CD1c-positive myeloid dendritic cell (primary cell): ENCODE measurements at regions not wholly inside any gene's neighbourhood (a gene's known extent, or its start where the extent isn't known, plus 50 kb on each side); places are given as distances from the start of the nearest gene placed in this dataset.

Source experiments
- DNase-seq: peaks from one replicate; pipeline ENCODE4 v3.0.0-alpha.2; 2016; ENCODE audit errors: extremely low spot score

- DNase-seq: no peak
These were observed 84.6 kb downstream of the MYEOV start for GRCh38 chr11:69378303-69379141.

GRCh38 chr11:69380451-69380901 lies 86.5 kb downstream of the MYEOV start:
- DNase-seq: no peak

GRCh38 chr11:69380921-69381581 lies 87.1 kb downstream of the MYEOV start:
- DNase-seq: no peak

- DNase-seq: no peak
These were observed 87.8 kb downstream of the MYEOV start for GRCh38 chr11:69381681-69382130.

- peak; percentile 29 for DNase-seq
These were observed 88.5 kb downstream of the MYEOV start for GRCh38 chr11:69382131-69383128.

- no peak for DNase-seq
These were observed 89.7 kb downstream of the MYEOV start for GRCh38 chr11:69383372-69384250.

- no peak for DNase-seq
These were observed 90.5 kb downstream of the MYEOV start for GRCh38 chr11:69384251-69385143.

- DNase-seq: no peak
These were observed 91.3 kb downstream of the MYEOV start for GRCh38 chr11:69385144-69385820.

- DNase-seq: no peak
These were observed 92.0 kb downstream of the MYEOV start for GRCh38 chr11:69385832-69386427.

GRCh38 chr11:69386594-69387408 lies 92.8 kb downstream of the MYEOV start:
- DNase-seq: no peak

- DNase-seq: no peak
These were observed 93.5 kb downstream of the MYEOV start for GRCh38 chr11:69387409-69387885.

GRCh38 chr11:69388210-69388609 lies 93.3 kb upstream of the LINC01488 start:
- no peak for DNase-seq

- no peak for DNase-seq
These were observed 92.8 kb upstream of the LINC01488 start for GRCh38 chr11:69388661-69389060.

GRCh38 chr11:69390561-69390960 lies 90.9 kb upstream of the LINC01488 start:
- DNase-seq: no peak

GRCh38 chr11:69391192-69392103 lies 90.0 kb upstream of the LINC01488 start:
- DNase-seq: no peak

GRCh38 chr11:69392104-69392653 lies 89.3 kb upstream of the LINC01488 start:
- no peak for DNase-seq
